Endothelial cell of umbilical vein (primary cell): ENCODE measurements at regions not wholly inside any gene's neighbourhood (a gene's known extent, or its start where the extent isn't known, plus 50 kb on each side); places are given as distances from the start of the nearest gene placed in this dataset.

Experiments
- BruUV-seq: library from RNA; stranded (reverse); fragments of 400-500 nt; replicated peaks from 2 replicates; lab custom pipeline; 2021; lab: Mats Ljungman, UMichigan
- CTCF ChIA-PET: fragments of 300-600, 350-600 bp; sonication (Branson Sonifier 250); formaldehyde crosslinking; loops from one replicate; lab custom pipeline; 2021; ENCODE audit warnings: antibody characterized with exemption, inconsistent platforms; lab: Charles Lee
- POLR2A ChIA-PET: fragments of 300-600, 350-600 bp; sonication (Branson Sonifier 250); formaldehyde crosslinking; loops from one replicate; lab custom pipeline; 2021; ENCODE audit warnings: antibody characterized with exemption, inconsistent platforms; lab: Charles Lee
- DNase-seq: peaks from one replicate; pipeline ENCODE4 v3.0.0-alpha.2; 2011; ENCODE audit warnings: low read depth, low spot score
- FAIRE-seq: peaks from 2 replicates; lab custom pipeline; 2011; peaks lifted over from hg19 to GRCh38; lab: Jason Lieb, UNC
- H2AFZ ChIP-seq: 2 replicates; pipeline ENCODE4 v1.6.0; 2012; ENCODE audit warnings: low read depth, low read length, control low read depth, inconsistent platforms
- H3K27ac ChIP-seq: 2 replicates; pipeline ENCODE4 v1.5.1; 2011; ENCODE audit warnings: low read depth, mild to moderate bottlenecking, control low read depth, low read length, moderate library complexity; ENCODE audit not compliant: insufficient read depth
- H3K27me3 ChIP-seq, 2 experiments: 2 replicates each; pipeline versions ENCODE4 v1.6.0 to v1.6.1; 2011; ENCODE audit warnings: low read length in 2 of 2, mixed read lengths in 1 of 2; ENCODE audit not compliant: control insufficient read depth in 2 of 2, insufficient read depth in 2 of 2
- H3K36me3 ChIP-seq, 2 experiments: 2 replicates in 1 of 2; 3 replicates in 1 of 2; pipeline ENCODE4 v1.5.1; 2011; ENCODE audit warnings: low read length in 2 of 2, mild to moderate bottlenecking in 1 of 2, moderate library complexity in 1 of 2; ENCODE audit not compliant: control insufficient read depth in 2 of 2, insufficient read depth in 2 of 2; ENCODE audit errors: extremely low read depth in 1 of 2
- H3K4me1 ChIP-seq: 3 replicates; pipeline ENCODE4 v1.5.1; 2011; ENCODE audit warnings: mild to moderate bottlenecking, low read length; ENCODE audit not compliant: control insufficient read depth, insufficient read depth; ENCODE audit errors: extremely low read depth
- H3K4me2 ChIP-seq: 2 replicates; pipeline ENCODE4 v1.6.1; 2011; ENCODE audit warnings: low read length, control low read depth, mixed read lengths; ENCODE audit not compliant: insufficient read depth
- H3K4me3 ChIP-seq, 3 experiments: fragments of 200-600 bp in 1 of 3; sonication (generic), shearing (Covaris generic) in 1 of 3; replicated peaks in 1 of 3; 2 replicates each; pipeline ENCODE4 v1.5.1; 2011 to 2016; ENCODE audit warnings: control low read depth in 3 of 3, low read length in 3 of 3, mild to moderate bottlenecking in 2 of 3, inconsistent platforms in 1 of 3, low read depth in 1 of 3, moderate library complexity in 1 of 3; ENCODE audit not compliant: insufficient read depth in 1 of 3
- H3K79me2 ChIP-seq: 2 replicates; pipeline ENCODE4 v1.6.0; 2012; ENCODE audit warnings: low read length, inconsistent platforms; ENCODE audit not compliant: control insufficient read depth, insufficient read depth
- H3K9ac ChIP-seq: replicated peaks from 2 replicates; pipeline ENCODE3; 2011; ENCODE audit warnings: low read length, control low read depth; ENCODE audit not compliant: insufficient read depth; ENCODE audit errors: extremely low read depth
- H3K9me1 ChIP-seq: replicated peaks from 3 replicates; pipeline ENCODE4 v1.6.0; 2011; ENCODE audit warnings: mild to moderate bottlenecking, low read length; ENCODE audit not compliant: control insufficient read depth, insufficient read depth; ENCODE audit errors: extremely low read depth
- H3K9me3 ChIP-seq: replicated peaks from 2 replicates; pipeline ENCODE4 v1.5.1; 2012; ENCODE audit warnings: low read length, inconsistent platforms; ENCODE audit not compliant: control insufficient read depth, insufficient read depth
- H4K20me1 ChIP-seq: replicated peaks from 2 replicates; pipeline ENCODE3; 2011; ENCODE audit warnings: mild to moderate bottlenecking, low read length; ENCODE audit not compliant: control insufficient read depth, insufficient read depth; ENCODE audit errors: extremely low read depth
- CTCF ChIP-seq, 2 donors: IDR thresholded peaks; 1 replicate in 1 of 2; 2 replicates in 1 of 2; pipeline ENCODE4 v1.5.1; 2011; ENCODE audit warnings: low read length in 2 of 2, mild to moderate bottlenecking in 2 of 2, moderate library complexity in 2 of 2, control low read depth in 1 of 2, inconsistent platforms in 1 of 2, low read depth in 1 of 2; ENCODE audit not compliant: insufficient read depth in 1 of 2; ENCODE audit errors: extremely low read depth in 1 of 2
- EZH2 ChIP-seq: IDR thresholded peaks from 2 replicates; pipeline ENCODE4 v1.6.1; 2012; ENCODE audit warnings: borderline replicate concordance, low read depth, mild to moderate bottlenecking, moderate library complexity, low read length, inconsistent platforms; ENCODE audit not compliant: severe bottlenecking
- FOS ChIP-seq: IDR thresholded peaks from 2 replicates; pipeline ENCODE4 v1.6.1; 2011; ENCODE audit warnings: mild to moderate bottlenecking, low read length, moderate library complexity, borderline replicate concordance; ENCODE audit not compliant: insufficient read depth
- GATA2 ChIP-seq: IDR thresholded peaks from 2 replicates; pipeline ENCODE4 v1.7.0; 2011; ENCODE audit warnings: low read depth, mild to moderate bottlenecking, moderate library complexity, mixed read lengths, low read length; ENCODE audit not compliant: insufficient read length, insufficient read depth
- JUN ChIP-seq: IDR thresholded peaks from 2 replicates; pipeline ENCODE4 v1.6.1; 2011; ENCODE audit warnings: borderline replicate concordance, low read depth; ENCODE audit not compliant: insufficient read length, insufficient read depth
- MAX ChIP-seq: IDR thresholded peaks from 2 replicates; pipeline ENCODE4 v1.6.1; 2011; ENCODE audit not compliant: insufficient read depth, insufficient read length
- MYC ChIP-seq: IDR thresholded peaks from one replicate; pipeline ENCODE4 v1.6.1; 2011; ENCODE audit warnings: mild to moderate bottlenecking, low read depth, low read length
- POLR2A ChIP-seq: IDR thresholded peaks from 2 replicates; pipeline ENCODE4 v1.6.1; 2012; ENCODE audit warnings: low read depth, mild to moderate bottlenecking, control low read depth, low read length
- POLR2AphosphoS5 ChIP-seq: IDR thresholded peaks from 2 replicates; pipeline ENCODE4 v1.6.1; 2012; ENCODE audit warnings: low read depth, mild to moderate bottlenecking, control low read depth, low read length, moderate library complexity; ENCODE audit not compliant: insufficient read depth
- dilution Hi-C: fragments of 300-500 bp; cut with MboI; formaldehyde crosslinking; loops from one replicate; pipeline ENCODE4 v1.15.0; 2019; ENCODE audit warnings: low sequenced_read_pairs; ENCODE audit not compliant: extremely low pct_ligation_motif_present
- intact Hi-C: fragments of 100-400 bp; cut with micrococcal nuclease; formaldehyde crosslinking; loops from one replicate; pipeline ENCODE4 v1.10.0; 2022

GRCh38 chrX:43557792-43558191 lies 98.3 kb upstream of the MAOA start:
- Histone ChIP-seq H3K4me3 (no peak overlapping the region), H3K27me3 (no peaks in the 10 kb centered on the region), H2AFZ (no peak overlapping the region), H4K20me1 (no peaks in the 10 kb centered on the region), H3K4me1 (no peaks in the 10 kb centered on the region), H3K9me3 (no peaks in the 10 kb centered on the region), H3K79me2 (no peaks in the 10 kb centered on the region), H3K9me1 (no peaks in the 10 kb centered on the region), H3K9ac (no peak overlapping the region), H3K4me2 (no peak overlapping the region), H3K36me3 (no peaks in the 10 kb centered on the region), H3K27ac (no peak overlapping the region)
- TF ChIP-seq POLR2AphosphoS5: no peak
- TF ChIP-seq POLR2A: no peak
- TF ChIP-seq JUN: no peak
- peak; percentile 29 to 55 for TF ChIP-seq CTCF (IDR thresholded peaks at IDR 0.05; ENCODE audit: extremely low read depth in 1 of 2, insufficient read depth in 1 of 2, low read depth in 1 of 2, low read length in 2 of 2)
- no peak for TF ChIP-seq FOS
- peak; percentile 27 for TF ChIP-seq GATA2
- no peak for TF ChIP-seq MYC
- no peak for TF ChIP-seq MAX
- TF ChIP-seq EZH2: no peak
- FAIRE-seq (peak; percentile 87), DNase-seq (peak; percentile 59)
- no TSS peak for BruUV-seq
- intact Hi-C loops (loop anchor here (2.0 to 5.0 kb wide), 7 partner anchors 209 to 1999 kb away; no protein-coding TSS in a partner anchor), dilution Hi-C loops (no loop called here)
- POLR2A ChIA-PET: no interaction called here
- CTCF ChIA-PET: interaction anchor here (1.6 to 6.3 kb wide), 5 partner anchors 193 to 1776 kb away, joined by 4 to 81 read pairs (median 15); no protein-coding TSS in a partner anchor
